Activated T-cell treated with anti-CD3 and anti-CD28 coated beads for 4 hours (primary cell): ENCODE measurements at regions not wholly inside any gene's neighbourhood (a gene's known extent, or its start where the extent isn't known, plus 50 kb on each side); places are given as distances from the start of the nearest gene placed in this dataset.

Experiments used
- DNase-seq: peaks from one replicate; pipeline ENCODE4 v3.0.0-alpha.2; 2020

DNA sequence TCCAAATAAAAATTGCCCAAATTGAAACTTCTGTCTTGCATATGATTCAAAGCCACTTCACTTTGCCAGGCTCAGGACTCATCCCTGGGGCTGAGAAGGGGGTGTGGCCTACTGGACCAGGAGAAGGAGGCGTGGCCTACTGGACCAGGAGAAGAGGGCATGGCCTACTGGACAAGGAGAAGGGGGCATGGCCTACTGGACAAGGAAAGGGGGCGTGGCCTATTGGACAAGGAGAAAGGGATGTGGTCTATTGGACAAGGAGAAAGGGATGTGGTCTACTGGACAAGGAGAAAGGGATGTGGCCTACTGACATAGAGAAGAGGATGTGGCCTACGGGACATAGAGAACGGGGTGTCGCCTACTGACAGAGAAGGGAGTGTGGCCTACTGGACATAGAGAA, 405.3 kb downstream of the RRAGC start:
- DNase-seq, result no peak

- DNase-seq, result no peak
Measured at GRCh38 chr1:38452246-38452645, 405.7 kb upstream of the POU3F1 start.

DNA sequence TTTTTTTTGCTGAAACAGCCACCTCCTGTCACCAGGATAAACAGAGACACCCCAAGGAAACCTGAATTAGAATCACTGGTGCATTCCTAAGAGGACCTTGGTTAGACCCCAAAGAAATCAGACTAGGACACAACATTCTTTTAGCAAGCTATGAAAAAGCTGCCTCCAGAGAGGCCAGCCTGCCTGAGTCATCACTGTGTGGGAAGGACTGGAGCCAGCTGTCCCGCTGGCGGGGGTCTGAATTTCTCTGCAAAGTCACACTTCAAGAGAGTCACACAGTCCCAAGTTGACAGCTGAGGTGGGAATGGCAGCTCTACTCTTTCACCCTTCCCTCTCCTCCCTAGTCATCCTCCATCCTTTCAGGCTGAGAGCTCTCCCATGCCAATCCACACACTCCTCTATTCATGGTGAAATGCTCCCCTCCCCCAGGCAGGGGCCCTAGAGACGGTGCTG, 405.0 kb upstream of the POU3F1 start:
- DNase-seq, result no peak

GRCh38 chr1:38448893-38449292, 402.3 kb upstream of the POU3F1 start:
- no peak for DNase-seq

- DNase-seq, result no peak
Measured at GRCh38 chr1:38446936-38447335, 400.3 kb upstream of the POU3F1 start.

DNA sequence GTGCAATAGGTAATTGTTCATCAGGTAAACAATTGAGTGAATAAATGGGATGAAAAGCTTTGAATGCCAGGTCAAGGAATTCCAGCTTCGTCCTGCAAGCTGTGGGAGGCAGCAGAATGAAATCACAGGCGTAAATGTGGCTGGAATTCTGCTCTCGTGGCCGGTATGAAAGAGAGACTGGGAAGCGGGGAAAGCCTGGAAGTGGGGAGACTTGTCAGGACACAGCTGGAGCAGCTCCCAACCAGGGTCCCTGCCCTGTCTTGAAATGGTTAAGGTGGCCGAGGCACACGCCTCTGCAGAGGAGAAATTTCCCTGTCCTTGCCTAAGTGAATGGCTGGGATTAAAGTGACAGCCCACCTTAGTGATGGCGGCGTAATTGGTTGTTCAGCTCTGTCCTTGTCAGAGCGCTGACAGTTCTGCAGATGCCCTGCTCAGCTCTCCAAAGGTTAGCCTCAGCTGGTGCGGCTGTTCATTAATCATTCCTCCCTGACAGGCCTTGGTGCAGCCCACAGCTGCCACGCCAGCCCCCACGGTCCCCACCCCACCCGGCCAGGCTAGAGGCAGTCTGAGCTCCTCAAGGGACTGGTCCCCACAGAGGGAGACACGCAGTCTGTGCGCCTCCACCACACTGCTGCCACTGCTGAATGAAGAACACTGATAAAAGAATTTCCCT, 398.3 kb upstream of the POU3F1 start:
- DNase-seq, result no peak

DNA sequence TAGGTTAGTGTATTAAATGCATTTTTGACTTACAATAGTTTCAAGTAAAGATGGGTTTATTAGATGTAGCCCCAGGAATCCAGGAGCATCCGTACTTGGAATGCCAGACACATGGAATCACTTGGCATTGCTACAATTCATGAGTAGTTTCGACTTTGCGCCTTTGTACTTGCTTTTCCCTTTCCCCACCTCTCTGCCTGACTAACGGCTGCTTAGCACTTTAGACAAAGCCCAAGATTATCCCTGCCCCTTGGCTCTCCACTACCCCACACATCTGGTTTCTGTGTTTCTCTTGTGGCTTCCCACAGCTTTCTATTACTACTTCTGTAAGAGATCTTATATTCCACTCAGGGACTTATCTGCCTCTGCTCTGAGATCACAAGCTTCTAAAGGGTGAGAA, 397.7 kb upstream of the POU3F1 start:
- DNase-seq, result no peak

GRCh38 chr1:38440402-38440801, 393.8 kb upstream of the POU3F1 start:
- no peak for DNase-seq

DNA sequence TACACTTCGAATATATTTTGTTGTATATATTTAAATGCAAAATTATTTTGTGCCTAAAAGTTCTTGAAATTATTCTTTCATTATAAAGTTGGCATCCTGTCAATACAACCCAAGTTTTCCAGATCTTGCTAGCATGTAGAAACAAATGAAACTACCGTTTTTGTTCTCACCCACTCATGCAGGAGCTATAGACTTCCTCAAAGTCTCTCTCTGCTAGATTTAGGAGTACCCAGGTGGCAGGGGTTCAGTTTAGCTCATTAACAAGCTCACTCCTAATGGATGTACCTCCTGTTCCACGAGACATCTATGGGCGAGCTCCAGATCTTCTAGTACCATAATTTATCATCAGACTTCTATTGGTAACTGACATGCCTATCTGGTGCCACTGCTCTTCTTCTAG, 390.2 kb upstream of the POU3F1 start:
- DNase-seq, result no peak

- DNase-seq, result no peak
Measured at GRCh38 chr1:38436006-38436405, 389.4 kb upstream of the POU3F1 start.

DNA sequence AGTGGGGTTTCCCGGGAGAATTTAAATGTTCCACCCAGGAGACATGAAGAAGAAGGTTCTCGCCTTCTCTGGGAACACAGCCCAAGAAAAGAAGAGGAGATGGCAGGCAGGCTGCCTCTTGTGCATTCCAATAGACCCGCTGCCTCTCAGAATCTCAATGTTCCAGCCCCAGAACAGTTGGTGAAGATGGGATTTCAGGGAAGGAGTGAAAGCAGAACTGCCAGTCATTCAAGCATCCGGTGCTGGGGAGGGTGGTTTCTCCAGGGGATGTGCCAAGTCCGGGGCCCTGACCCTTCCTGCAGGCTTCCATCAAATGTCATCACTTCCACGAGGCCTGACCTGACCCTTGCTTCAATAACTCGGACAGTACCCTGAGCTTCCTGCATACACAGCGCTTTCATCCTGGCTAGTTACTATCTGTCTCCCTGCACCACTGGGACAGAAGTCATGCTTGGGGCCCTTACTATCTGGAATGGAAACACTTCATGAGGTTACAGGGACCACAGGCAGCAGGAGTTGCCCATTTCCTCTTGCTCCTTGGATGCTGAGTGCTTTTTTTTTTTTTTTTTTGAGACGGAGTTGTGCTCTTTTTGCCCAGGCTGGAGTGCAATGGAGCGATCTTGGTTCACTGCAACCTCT, 386.6 kb upstream of the POU3F1 start:
- no peak for DNase-seq

GRCh38 chr1:38431535-38432376, 385.2 kb upstream of the POU3F1 start:
- DNase-seq, result no peak

- no peak for DNase-seq
Measured at GRCh38 chr1:38430949-38431348, 384.4 kb upstream of the POU3F1 start.

DNA sequence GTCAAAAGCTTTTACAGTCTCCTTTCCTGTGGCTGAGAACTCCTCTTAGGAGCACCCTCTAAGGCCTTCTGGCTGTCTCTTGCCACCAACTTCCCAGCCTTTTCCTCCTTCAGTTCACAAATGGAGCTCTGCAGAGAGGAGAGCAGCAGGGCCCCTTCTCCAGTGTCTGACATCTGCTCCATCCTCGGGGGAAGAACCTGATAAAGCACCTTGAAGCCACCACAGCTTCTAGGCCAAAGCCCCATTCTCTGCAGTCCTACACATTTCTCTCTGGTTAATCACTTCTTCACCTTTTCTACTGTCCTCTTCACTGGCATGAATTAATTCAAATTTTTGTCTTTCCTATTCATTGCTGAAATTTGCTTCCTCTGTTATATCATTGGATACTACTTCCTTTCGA, 378.1 kb upstream of the POU3F1 start:
- no peak for DNase-seq

- no peak for DNase-seq
Measured at GRCh38 chr1:38420666-38421065, 374.1 kb upstream of the POU3F1 start.

DNA sequence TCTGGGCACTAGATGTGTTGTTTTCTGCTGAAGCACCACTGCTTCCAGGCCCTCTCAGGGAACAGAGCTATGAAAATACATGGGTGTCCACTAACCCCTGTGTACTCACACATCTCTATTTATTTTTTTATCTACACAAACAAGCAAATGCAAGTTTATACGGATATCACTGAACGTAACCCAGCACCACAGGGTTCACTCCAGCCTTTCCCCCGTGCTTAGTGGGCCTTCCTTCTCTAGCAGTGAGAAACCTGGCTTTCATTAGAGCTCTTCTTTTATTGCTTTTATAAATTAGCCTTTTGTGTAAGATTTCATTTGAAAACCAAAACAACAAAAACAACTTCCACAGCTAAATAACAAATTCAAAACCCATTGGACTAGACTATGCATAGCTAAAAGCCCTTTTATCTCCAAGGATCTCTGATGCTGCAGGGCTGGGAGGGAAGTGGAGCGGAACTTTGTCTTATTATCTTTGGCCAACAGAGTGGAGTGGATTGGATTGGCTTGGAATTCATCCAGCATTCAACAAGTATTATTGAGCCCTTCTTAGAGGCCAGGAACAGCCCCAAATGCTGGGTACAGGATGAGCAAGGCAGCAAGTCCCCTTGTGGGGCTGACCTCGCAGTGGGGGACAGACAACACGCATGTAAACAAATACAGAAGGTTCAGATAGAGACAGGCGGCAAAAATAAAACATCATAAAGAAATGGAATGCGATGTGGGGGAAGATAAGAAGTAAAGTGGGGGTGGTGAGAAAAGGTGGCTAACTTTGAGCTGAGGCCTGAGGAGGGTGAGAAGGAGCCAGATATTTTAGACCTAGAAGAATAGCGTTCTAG, 371.8 kb upstream of the POU3F1 start:
- DNase-seq, result no peak

- DNase-seq, result no peak
Measured at GRCh38 chr1:38403667-38404066, 357.1 kb upstream of the POU3F1 start.

- DNase-seq, result no peak
Measured at GRCh38 chr1:38402230-38402815, 355.7 kb upstream of the POU3F1 start.

DNA sequence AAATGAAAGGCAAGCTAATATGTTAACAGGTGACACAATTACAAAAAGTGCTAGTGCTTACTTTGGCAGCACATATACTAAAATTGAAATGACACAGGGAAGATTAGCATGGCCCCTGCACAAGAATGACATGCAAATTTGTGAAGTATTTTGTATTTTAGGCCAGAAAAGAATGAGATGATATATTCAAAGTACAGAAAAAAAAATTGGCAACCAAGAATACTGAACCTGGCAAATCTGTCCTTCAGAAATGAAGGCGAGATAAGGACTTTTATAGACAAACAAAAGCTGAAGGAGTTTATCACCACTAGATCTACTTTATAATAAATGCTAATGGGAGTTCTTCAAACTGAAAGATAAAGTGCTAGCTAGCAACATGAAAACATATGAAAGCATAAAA, 350.0 kb upstream of the POU3F1 start:
- no peak for DNase-seq

DNA sequence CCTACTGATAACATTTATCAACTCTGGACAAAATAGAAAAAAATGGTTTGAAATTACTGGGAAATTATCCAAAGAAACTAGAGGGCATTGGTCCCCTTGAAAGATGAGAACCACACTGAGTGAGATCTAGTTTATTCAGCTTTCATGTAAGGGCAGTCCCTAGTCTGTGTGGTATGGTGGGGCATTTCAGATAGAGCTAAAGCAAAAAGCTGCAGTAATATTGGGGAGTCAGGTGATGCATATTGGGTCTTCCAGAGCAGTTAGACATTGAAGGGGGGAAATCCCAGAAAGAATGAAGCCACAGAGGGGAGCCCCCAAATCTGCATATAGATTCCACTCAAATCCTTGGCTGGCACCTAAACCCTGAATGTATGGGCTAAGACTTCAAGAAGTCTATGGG, 347.7 kb upstream of the POU3F1 start:
- no peak for DNase-seq

- DNase-seq, result no peak
Measured at GRCh38 chr1:38392861-38393260, 346.3 kb upstream of the POU3F1 start.

DNA sequence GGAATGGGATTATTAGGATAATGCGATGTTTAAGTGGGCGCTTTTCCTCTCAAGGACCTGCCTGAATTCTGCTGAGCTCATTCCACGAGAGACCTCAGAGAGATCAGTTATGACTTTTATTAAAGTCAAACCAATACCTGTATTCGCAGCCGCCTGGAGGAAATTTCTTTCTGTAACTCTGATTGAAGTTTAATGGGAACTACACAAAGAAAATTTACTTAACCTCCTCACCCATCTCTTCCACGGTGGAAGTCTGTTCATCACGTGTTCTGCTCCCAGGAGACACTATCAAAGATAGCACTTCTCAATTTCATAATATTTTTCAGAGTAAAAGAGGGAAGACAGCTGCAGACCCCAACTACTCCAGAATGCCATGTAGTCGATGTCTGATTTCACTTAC, 334.7 kb upstream of the POU3F1 start:
- no peak for DNase-seq

- DNase-seq, result no peak
Measured at GRCh38 chr1:38376577-38376976, 330.0 kb upstream of the POU3F1 start.
